K562 (cell line): ENCODE measurements at regions not wholly inside any gene's neighbourhood (a gene's known extent, or its start where the extent isn't known, plus 50 kb on each side); places are given as distances from the start of the nearest gene placed in this dataset.

Source experiments
- ATAC-seq: fragments of 200-7000 bp; cut with Tn5 transposase; 3 replicates; pipeline ENCODE4 v1.9.1; 2020; ENCODE audit warnings: moderate library complexity
- BruUV-seq: library from RNA; stranded (reverse); fragments of 400-500 nt; replicated peaks from 2 replicates; lab custom pipeline; 2021; lab: Mats Ljungman, UMichigan
- CTCF ChIA-PET: fragments of 300-600 bp; formaldehyde crosslinking; extraction: SDS; loops from one replicate; lab custom pipeline; 2021; ENCODE audit warnings: low intra/inter-chr PET ratio; lab: Yijun Ruan, JAX
- POLR2A ChIA-PET: fragments of 300-600, 350-650 bp; sonication (Branson Sonifier 250); formaldehyde crosslinking; extraction: SDS; loops from one replicate; lab custom pipeline; 2021; ENCODE audit warnings: antibody characterized with exemption, inconsistent platforms; lab: Yijun Ruan, JAX
- DNase-seq, 4 experiments: peaks; one replicate each; pipeline versions ENCODE4 v3.0.0 to v3.0.0-alpha.2; 2011 to 2018; ENCODE audit warnings: low spot score in 3 of 4, mixed read lengths in 3 of 4; ENCODE audit errors: extremely low read depth in 1 of 4
- FAIRE-seq: peaks from 2 replicates; lab custom pipeline; 2011; peaks lifted over from hg19 to GRCh38; lab: Jason Lieb, UNC
- H2AFZ ChIP-seq: 2 replicates; pipeline ENCODE4 v1.6.0; 2011; ENCODE audit warnings: low read depth, low read length, control low read depth, inconsistent platforms
- H3K27ac ChIP-seq: fragments of 200-600 bp; 3 replicates; pipeline ENCODE4 v1.8.0; 2011; ENCODE audit warnings: low read depth, mild to moderate bottlenecking, control low read depth, inconsistent platforms, low read length, moderate library complexity, mixed read lengths; ENCODE audit errors: extremely low read depth
- H3K27me3 ChIP-seq, 2 experiments: fragments of 300-600 bp in 1 of 2; 2 replicates in 1 of 2; 3 replicates in 1 of 2; pipeline versions ENCODE4 v1.6.0 to v1.8.0; 2011; ENCODE audit warnings: inconsistent platforms in 2 of 2, low read length in 2 of 2, mild to moderate bottlenecking in 1 of 2, mixed read lengths in 1 of 2, moderate library complexity in 1 of 2; ENCODE audit not compliant: control insufficient read depth in 2 of 2, insufficient read depth in 2 of 2
- H3K36me3 ChIP-seq: fragments of 300-600 bp; 3 replicates; pipeline ENCODE4 v1.8.0; 2011; ENCODE audit warnings: mild to moderate bottlenecking, low read length, inconsistent platforms; ENCODE audit not compliant: control insufficient read depth, insufficient read depth
- H3K4me1 ChIP-seq, 2 experiments: fragments of 200-600 bp in 1 of 2; replicated peaks in 1 of 2; 2 replicates in 1 of 2; 3 replicates in 1 of 2; pipeline versions ENCODE4 v1.5.1 to v1.8.0; 2011; ENCODE audit warnings: inconsistent platforms in 2 of 2, low read length in 2 of 2, mild to moderate bottlenecking in 1 of 2, mixed read lengths in 1 of 2, moderate library complexity in 1 of 2; ENCODE audit not compliant: control insufficient read depth in 2 of 2, insufficient read depth in 2 of 2
- H3K4me2 ChIP-seq: 2 replicates; pipeline ENCODE4 v1.6.1; 2011; ENCODE audit warnings: low read length, control low read depth, inconsistent platforms, mixed read lengths; ENCODE audit not compliant: insufficient read depth
- H3K4me3 ChIP-seq: fragments of 200-600 bp; sonication (generic), shearing (Covaris generic); 2 replicates; pipeline ENCODE4 v1.5.1; 2016; ENCODE audit warnings: control low read depth, inconsistent platforms
- H3K79me2 ChIP-seq: fragments of 200-600 bp; 3 replicates; pipeline ENCODE4 v1.8.0; 2011; ENCODE audit warnings: low read length, inconsistent platforms; ENCODE audit not compliant: control insufficient read depth, insufficient read depth
- H3K9ac ChIP-seq, 2 experiments: 2 replicates each; pipeline versions ENCODE4 v1.6.0 to v1.6.1; 2011; ENCODE audit warnings: low read depth in 2 of 2, low read length in 2 of 2, control low read depth in 1 of 2, inconsistent platforms in 1 of 2, mild to moderate bottlenecking in 1 of 2, mixed read lengths in 1 of 2; ENCODE audit not compliant: insufficient read depth in 1 of 2
- H3K9me1 ChIP-seq: one replicate; pipeline ENCODE4 v1.6.0; 2011; ENCODE audit warnings: inconsistent platforms, mild to moderate bottlenecking, low read length, moderate library complexity; ENCODE audit not compliant: control insufficient read depth, insufficient read depth
- H3K9me3 ChIP-seq: replicated peaks from 2 replicates; pipeline ENCODE4 v1.5.1; 2011; ENCODE audit warnings: low read depth, low read length, inconsistent platforms; ENCODE audit not compliant: control insufficient read depth, insufficient read depth
- H4K20me1 ChIP-seq: replicated peaks from 2 replicates; pipeline ENCODE4 v1.6.1; 2011; ENCODE audit warnings: low read length, inconsistent platforms, mixed read lengths; ENCODE audit not compliant: control insufficient read depth, insufficient read depth
- ETV1 ChIP-seq: fragments of 450-650 bp; conservative IDR thresholded peaks from 2 replicates; pipeline ENCODE4 v1.6.1; 2016; ENCODE audit warnings: missing genetic modification characterization, control low read depth, low read depth, missing compliant biosample characterization
- KLF6 ChIP-seq: fragments of 250-450 bp; sonication (Bioruptor Pico); IDR thresholded peaks from 2 replicates; pipeline ENCODE4 v1.4.0; 2020; ENCODE audit warnings: mild to moderate bottlenecking, moderate library complexity, borderline replicate concordance
- NELFE ChIP-seq: IDR thresholded peaks from 2 replicates; pipeline ENCODE4 v1.6.1; 2011; ENCODE audit warnings: mild to moderate bottlenecking; ENCODE audit not compliant: insufficient read depth, insufficient read length
- SIRT6 ChIP-seq: IDR thresholded peaks from one replicate; pipeline ENCODE4 v1.6.1; 2012; ENCODE audit warnings: low read depth, mild to moderate bottlenecking, control low read depth, inconsistent platforms, low read length, moderate library complexity
- SMARCC2 ChIP-seq: fragments of 450-650 bp; IDR thresholded peaks from 2 replicates; pipeline ENCODE4 v1.6.1; 2017; ENCODE audit warnings: antibody characterized with exemption, moderate library complexity, mild to moderate bottlenecking, low read depth
- ZNF253 ChIP-seq: fragments of 250-450 bp; sonication (Bioruptor Pico); conservative IDR thresholded peaks from 2 replicates; pipeline ENCODE4 v1.6.1; 2021; ENCODE audit warnings: mild to moderate bottlenecking
- WGBS: fragments of 100-300 bp; shearing (Covaris generic); methylation state at CpG from one replicate; pipeline ENCODE4 v1.1.6; 2016; ENCODE audit warnings: low coverage, mixed read lengths; ENCODE audit not compliant: insufficient coverage; ENCODE audit errors: missing lambda C conversion rate; 5-methylcytosine and 5-hydroxymethylcytosine counted together
- in situ Hi-C: fragments of 300-500 bp; cut with MboI; formaldehyde crosslinking; loops from 4 replicates; pipeline ENCODE4 v1.15.0; 2018; ENCODE audit warnings: inconsistent platforms, mixed read lengths
- intact Hi-C: fragments of 100-400 bp; cut with micrococcal nuclease; formaldehyde crosslinking; loops from 2 replicates; pipeline ENCODE4 v1.14.2; 2022
- TF ChIP-seq, protein P1 (sequence below): fragments of 450-650 bp; IDR thresholded peaks from 2 replicates; pipeline ENCODE4 v1.6.1; 2016

DNA sequence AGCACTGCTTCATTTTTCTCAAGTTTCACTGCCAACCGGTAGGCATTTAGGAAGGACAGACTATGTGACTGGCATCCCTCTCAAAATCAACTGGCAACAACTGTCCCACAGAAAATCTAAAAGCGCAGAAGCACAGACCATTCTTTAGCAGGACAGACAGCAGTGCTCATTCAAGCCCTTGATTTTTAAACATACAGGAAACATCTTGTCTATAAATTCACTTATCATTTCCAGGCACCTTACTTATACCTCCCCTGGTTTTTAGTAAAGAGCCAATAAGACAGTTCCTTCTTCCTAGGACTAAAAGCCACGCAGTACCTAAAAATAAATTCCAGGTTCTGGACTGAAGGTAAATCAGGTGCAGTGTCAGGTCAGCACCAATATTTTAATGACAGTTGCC, 343.2 kb upstream of the WWC1 start:
- CTCF ChIA-PET: no interaction called here
- Histone ChIP-seq H3K4me2 (no peak overlapping the region), H3K4me1 (no peaks in the 10 kb centered on the region), H4K20me1 (no peaks in the 10 kb centered on the region), H3K9ac (no peak overlapping the region), H3K79me2 (no peaks in the 10 kb centered on the region), H3K9me1 (no peaks in the 10 kb centered on the region), H3K9me3 (no peaks in the 10 kb centered on the region), H3K27ac (no peak overlapping the region), H2AFZ (no peak overlapping the region), H3K4me3 (no peak overlapping the region), H3K36me3 (no peaks in the 10 kb centered on the region), H3K27me3 (no peaks in the 10 kb centered on the region)
- in situ Hi-C loops: no loop called here
- POLR2A ChIA-PET: no interaction called here
- intact Hi-C loops: no loop called here
- FAIRE-seq (no peak), ATAC-seq (no peak), DNase-seq (no peak)
- no TSS peak for BruUV-seq
- no peak for TF ChIP-seq NELFE
- TF ChIP-seq ZNF253 (CRISPR knock-in tag): no peak
- TF ChIP-seq SIRT6: no peak
- TF ChIP-seq, protein P1, sequence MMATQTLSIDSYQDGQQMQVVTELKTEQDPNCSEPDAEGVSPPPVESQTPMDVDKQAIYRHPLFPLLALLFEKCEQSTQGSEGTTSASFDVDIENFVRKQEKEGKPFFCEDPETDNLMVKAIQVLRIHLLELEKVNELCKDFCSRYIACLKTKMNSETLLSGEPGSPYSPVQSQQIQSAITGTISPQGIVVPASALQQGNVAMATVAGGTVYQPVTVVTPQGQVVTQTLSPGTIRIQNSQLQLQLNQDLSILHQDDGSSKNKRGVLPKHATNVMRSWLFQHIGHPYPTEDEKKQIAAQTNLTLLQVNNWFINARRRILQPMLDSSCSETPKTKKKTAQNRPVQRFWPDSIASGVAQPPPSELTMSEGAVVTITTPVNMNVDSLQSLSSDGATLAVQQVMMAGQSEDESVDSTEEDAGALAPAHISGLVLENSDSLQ: no peak
- TF ChIP-seq SMARCC2: no peak
- TF ChIP-seq KLF6 (CRISPR knock-in tag): no peak
- TF ChIP-seq ETV1 (tag): no peak
- WGBS: 4% methylated on average over 3 of the region's 3 CpGs
